ENCODE measurements at regions not wholly inside any gene's neighbourhood (a gene's known extent, or its start where the extent isn't known, plus 50 kb on each side); places are given as distances from the start of the nearest gene placed in this dataset.

GRCh38 chr19:28511655-28512054, 701.3 kb downstream of the UQCRFS1 start:
- no peak overlapping the region for H3K4me3 ChIP-seq (ENCODE audit: low read depth, low read length)
- no peaks in the 10 kb centered on the region for H3K27me3 ChIP-seq (ENCODE audit: control insufficient read depth, insufficient read depth, low read length)
- DNase-seq (ENCODE audit: low read depth) (no peak), FAIRE-seq (no peak)
- no peaks in the 10 kb centered on the region for H3K36me3 ChIP-seq (ENCODE audit: control insufficient read depth, insufficient read depth, low read length)
- TF ChIP-seq, protein P1, sequence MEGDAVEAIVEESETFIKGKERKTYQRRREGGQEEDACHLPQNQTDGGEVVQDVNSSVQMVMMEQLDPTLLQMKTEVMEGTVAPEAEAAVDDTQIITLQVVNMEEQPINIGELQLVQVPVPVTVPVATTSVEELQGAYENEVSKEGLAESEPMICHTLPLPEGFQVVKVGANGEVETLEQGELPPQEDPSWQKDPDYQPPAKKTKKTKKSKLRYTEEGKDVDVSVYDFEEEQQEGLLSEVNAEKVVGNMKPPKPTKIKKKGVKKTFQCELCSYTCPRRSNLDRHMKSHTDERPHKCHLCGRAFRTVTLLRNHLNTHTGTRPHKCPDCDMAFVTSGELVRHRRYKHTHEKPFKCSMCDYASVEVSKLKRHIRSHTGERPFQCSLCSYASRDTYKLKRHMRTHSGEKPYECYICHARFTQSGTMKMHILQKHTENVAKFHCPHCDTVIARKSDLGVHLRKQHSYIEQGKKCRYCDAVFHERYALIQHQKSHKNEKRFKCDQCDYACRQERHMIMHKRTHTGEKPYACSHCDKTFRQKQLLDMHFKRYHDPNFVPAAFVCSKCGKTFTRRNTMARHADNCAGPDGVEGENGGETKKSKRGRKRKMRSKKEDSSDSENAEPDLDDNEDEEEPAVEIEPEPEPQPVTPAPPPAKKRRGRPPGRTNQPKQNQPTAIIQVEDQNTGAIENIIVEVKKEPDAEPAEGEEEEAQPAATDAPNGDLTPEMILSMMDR (IDR thresholded peaks at IDR 0.05; ENCODE audit: insufficient read depth, low read length, severe bottlenecking), result no peak

DNA sequence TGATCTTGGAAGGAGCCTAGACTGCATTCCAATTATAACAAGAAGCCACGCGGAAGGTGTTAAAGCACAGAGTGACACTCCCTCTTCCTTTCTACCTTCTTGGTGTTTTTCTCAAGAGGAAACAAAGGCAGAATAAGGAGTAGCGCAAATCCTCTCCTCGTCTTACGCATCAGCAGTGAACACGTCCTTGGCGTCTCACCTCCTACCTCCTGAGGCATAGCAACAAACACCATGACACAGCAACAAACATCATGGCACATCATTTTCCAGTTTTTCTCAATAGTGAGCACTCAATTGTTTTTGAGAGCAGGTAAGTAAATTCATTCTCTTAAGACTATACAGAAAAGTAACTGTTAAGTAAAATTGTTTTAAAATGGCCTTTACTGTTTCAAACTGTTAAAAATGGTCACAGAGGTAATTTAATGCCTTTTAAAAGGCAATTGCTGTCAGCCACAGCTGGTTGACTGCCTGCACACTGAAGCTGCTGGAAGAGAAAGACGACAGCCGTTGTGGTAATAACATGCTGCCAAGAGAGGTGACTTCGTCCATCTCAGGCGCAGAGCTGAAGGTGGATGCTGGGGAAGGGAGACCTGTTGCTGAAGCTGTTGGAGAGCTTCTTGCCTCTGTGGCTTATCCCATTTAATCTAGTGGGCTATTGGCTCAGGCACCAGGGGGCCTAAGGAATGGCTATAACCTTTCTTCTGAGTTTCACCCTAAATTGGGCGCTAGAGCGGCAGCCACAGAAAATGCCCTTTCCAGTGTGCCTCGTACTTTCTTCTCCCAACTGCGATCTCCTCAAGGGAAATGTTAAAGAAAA, 703.7 kb downstream of the UQCRFS1 start:
- FAIRE-seq (peak; percentile 47), DNase-seq (ENCODE audit: low read depth) (no peak)
- Histone ChIP-seq H3K27me3 (ENCODE audit: control insufficient read depth, insufficient read depth, low read length) (no peaks in the 10 kb centered on the region), H3K4me3 (ENCODE audit: low read depth, low read length) (no peak overlapping the region), H3K36me3 (ENCODE audit: control insufficient read depth, insufficient read depth, low read length) (no peaks in the 10 kb centered on the region)
- TF ChIP-seq, protein P1 (IDR thresholded peaks at IDR 0.05; ENCODE audit: insufficient read depth, low read length, severe bottlenecking), result no peak

GRCh38 chr19:28508666-28509065, 704.3 kb downstream of the UQCRFS1 start:
- DNase-seq (ENCODE audit: low read depth), result no peak
- H3K4me3 ChIP-seq (ENCODE audit: low read depth, low read length), result no peak overlapping the region
- no peak for FAIRE-seq
- no peaks in the 10 kb centered on the region for H3K27me3 ChIP-seq (ENCODE audit: control insufficient read depth, insufficient read depth, low read length)
- H3K36me3 ChIP-seq (ENCODE audit: control insufficient read depth, insufficient read depth, low read length), result no peaks in the 10 kb centered on the region
- TF ChIP-seq, protein P1 (IDR thresholded peaks at IDR 0.05; ENCODE audit: insufficient read depth, low read length, severe bottlenecking), result no peak

- H3K36me3 ChIP-seq (ENCODE audit: control insufficient read depth, insufficient read depth, low read length), result no peaks in the 10 kb centered on the region
- H3K27me3 ChIP-seq (ENCODE audit: control insufficient read depth, insufficient read depth, low read length), result no peaks in the 10 kb centered on the region
- no peak overlapping the region for H3K4me3 ChIP-seq (ENCODE audit: low read depth, low read length)
- DNase-seq (ENCODE audit: low read depth) (no peak), FAIRE-seq (no peak)
- TF ChIP-seq, protein P1 (IDR thresholded peaks at IDR 0.05; ENCODE audit: insufficient read depth, low read length, severe bottlenecking), result no peak
These were observed 707.0 kb downstream of the UQCRFS1 start for GRCh38 chr19:28505933-28506332.

GRCh38 chr19:28505134-28505533, 707.8 kb downstream of the UQCRFS1 start:
- TF ChIP-seq, protein P1 (IDR thresholded peaks at IDR 0.05; ENCODE audit: insufficient read depth, low read length, severe bottlenecking), result no peak
- Histone ChIP-seq H3K27me3 (ENCODE audit: control insufficient read depth, insufficient read depth, low read length) (no peaks in the 10 kb centered on the region), H3K36me3 (ENCODE audit: control insufficient read depth, insufficient read depth, low read length) (no peaks in the 10 kb centered on the region), H3K4me3 (ENCODE audit: low read depth, low read length) (no peak overlapping the region)
- DNase-seq (ENCODE audit: low read depth), result no peak
- FAIRE-seq, result no peak

- Histone ChIP-seq H3K27me3 (ENCODE audit: control insufficient read depth, insufficient read depth, low read length) (no peaks in the 10 kb centered on the region), H3K36me3 (ENCODE audit: control insufficient read depth, insufficient read depth, low read length) (no peaks in the 10 kb centered on the region), H3K4me3 (ENCODE audit: low read depth, low read length) (no peak overlapping the region)
- FAIRE-seq (no peak), DNase-seq (ENCODE audit: low read depth) (no peak)
- TF ChIP-seq, protein P1 (IDR thresholded peaks at IDR 0.05; ENCODE audit: insufficient read depth, low read length, severe bottlenecking), result no peak
These were observed 708.2 kb downstream of the UQCRFS1 start for GRCh38 chr19:28504727-28505126.

Measured in bronchial epithelial cell (primary cell).